ENCODE measurements at regions not wholly inside any gene's neighbourhood (a gene's known extent, or its start where the extent isn't known, plus 50 kb on each side); places are given as distances from the start of the nearest gene placed in this dataset.

DNA sequence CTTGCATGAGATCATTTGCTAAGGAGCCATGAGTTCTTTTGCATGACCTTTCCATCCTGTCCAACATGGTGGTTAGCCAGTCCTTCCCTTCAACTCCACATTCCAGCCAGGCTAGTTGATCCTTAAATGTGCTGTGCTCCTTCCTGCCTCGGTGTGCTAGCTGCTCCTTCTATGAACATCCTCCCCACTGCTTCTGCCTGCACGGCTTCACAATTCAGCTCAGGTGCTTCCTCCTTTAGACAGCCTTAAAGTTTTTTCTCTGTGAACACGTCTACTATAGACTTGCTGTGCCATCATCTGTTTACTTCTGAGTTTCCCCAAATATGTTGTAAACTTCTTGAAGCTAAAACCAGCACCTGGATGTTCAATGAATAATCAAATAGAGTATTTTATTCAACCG is 95.5 kb downstream of the OTUD1 start:
- no peaks in the 10 kb centered on the region for H3K4me1 ChIP-seq (ENCODE audit: control insufficient read depth, insufficient read depth, low read length)
- DNase-seq (ENCODE audit: low read depth, low spot score): no peak
- ChIA-PET CTCF (no interaction called here), POLR2A (no interaction called here)
- H3K27ac ChIP-seq (ENCODE audit: low read length): no peak overlapping the region
- no peak for ATAC-seq
- no peaks in the 10 kb centered on the region for H3K27me3 ChIP-seq (ENCODE audit: control insufficient read depth, insufficient read depth, low read length)
- no TSS peak for BruUV-seq (replicated peaks)
- intact Hi-C loops (cut with micrococcal nuclease; ENCODE audit: unreplicated experiment) (loop anchor here (10.0 kb wide), 1 partner anchor 170 kb away; no protein-coding TSS in a partner anchor), in situ Hi-C loops (cut with HindIII; ENCODE audit: low pct_unique_long_range_greater_than_20kb, low sequenced_read_pairs) (no loop called here)
- no peak for TF ChIP-seq TCF7L2 (IDR thresholded peaks at IDR 0.05; ENCODE audit: low read depth, low read length)
- no peaks in the 10 kb centered on the region for H3K9me3 ChIP-seq (ENCODE audit: control insufficient read depth, insufficient read depth, low read depth, low read length)
- no peak overlapping the region for H3K4me3 ChIP-seq (ENCODE audit: low read depth in 2 of 2, low read length in 2 of 2)
- H3K36me3 ChIP-seq (ENCODE audit: control insufficient read depth, insufficient read depth, low read length): no peaks in the 10 kb centered on the region

DNA sequence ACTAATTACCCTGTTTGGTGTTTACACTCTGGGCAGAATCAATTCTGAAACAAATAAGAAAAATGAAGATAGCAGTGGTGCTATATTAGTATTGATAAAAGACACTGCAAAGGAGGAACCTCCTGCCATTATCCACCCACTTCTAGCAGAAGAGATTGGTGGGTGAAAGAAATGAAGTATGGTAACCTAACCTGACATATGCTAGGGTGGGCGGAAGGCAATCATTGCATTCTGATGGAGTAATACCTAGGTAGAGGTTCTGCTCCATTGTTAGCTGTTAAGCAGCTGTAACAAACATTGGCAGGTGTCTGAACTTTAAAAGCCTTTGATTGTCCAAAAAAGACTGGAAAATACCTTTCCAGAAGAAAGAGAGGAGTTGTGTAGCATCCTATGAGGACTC is 95.9 kb downstream of the OTUD1 start:
- no peak overlapping the region for H3K27ac ChIP-seq (ENCODE audit: low read length)
- ChIA-PET CTCF (no interaction called here), POLR2A (no interaction called here)
- no peak overlapping the region for H3K4me3 ChIP-seq (ENCODE audit: low read depth in 2 of 2, low read length in 2 of 2)
- in situ Hi-C loops (cut with HindIII; ENCODE audit: low pct_unique_long_range_greater_than_20kb, low sequenced_read_pairs): no loop called here
- H3K36me3 ChIP-seq (ENCODE audit: control insufficient read depth, insufficient read depth, low read length): no peaks in the 10 kb centered on the region
- intact Hi-C loops (cut with micrococcal nuclease; ENCODE audit: unreplicated experiment): loop anchor here (10.0 kb wide), 1 partner anchor 170 kb away; no protein-coding TSS in a partner anchor
- H3K9me3 ChIP-seq (ENCODE audit: control insufficient read depth, insufficient read depth, low read depth, low read length): no peaks in the 10 kb centered on the region
- DNase-seq (ENCODE audit: low read depth, low spot score): no peak
- TF ChIP-seq SIN3A (IDR thresholded peaks at IDR 0.05; ENCODE audit: borderline replicate concordance, insufficient read depth, low read depth, low read length): no peak
- TF ChIP-seq, protein P1, sequence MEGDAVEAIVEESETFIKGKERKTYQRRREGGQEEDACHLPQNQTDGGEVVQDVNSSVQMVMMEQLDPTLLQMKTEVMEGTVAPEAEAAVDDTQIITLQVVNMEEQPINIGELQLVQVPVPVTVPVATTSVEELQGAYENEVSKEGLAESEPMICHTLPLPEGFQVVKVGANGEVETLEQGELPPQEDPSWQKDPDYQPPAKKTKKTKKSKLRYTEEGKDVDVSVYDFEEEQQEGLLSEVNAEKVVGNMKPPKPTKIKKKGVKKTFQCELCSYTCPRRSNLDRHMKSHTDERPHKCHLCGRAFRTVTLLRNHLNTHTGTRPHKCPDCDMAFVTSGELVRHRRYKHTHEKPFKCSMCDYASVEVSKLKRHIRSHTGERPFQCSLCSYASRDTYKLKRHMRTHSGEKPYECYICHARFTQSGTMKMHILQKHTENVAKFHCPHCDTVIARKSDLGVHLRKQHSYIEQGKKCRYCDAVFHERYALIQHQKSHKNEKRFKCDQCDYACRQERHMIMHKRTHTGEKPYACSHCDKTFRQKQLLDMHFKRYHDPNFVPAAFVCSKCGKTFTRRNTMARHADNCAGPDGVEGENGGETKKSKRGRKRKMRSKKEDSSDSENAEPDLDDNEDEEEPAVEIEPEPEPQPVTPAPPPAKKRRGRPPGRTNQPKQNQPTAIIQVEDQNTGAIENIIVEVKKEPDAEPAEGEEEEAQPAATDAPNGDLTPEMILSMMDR (IDR thresholded peaks at IDR 0.05): no peak
- no peak for TF ChIP-seq TCF7L2 (IDR thresholded peaks at IDR 0.05; ENCODE audit: low read depth, low read length)
- TF ChIP-seq POLR2AphosphoS5 (IDR thresholded peaks at IDR 0.05; ENCODE audit: low read depth, low read length): no peak
- TF ChIP-seq, protein P2, sequence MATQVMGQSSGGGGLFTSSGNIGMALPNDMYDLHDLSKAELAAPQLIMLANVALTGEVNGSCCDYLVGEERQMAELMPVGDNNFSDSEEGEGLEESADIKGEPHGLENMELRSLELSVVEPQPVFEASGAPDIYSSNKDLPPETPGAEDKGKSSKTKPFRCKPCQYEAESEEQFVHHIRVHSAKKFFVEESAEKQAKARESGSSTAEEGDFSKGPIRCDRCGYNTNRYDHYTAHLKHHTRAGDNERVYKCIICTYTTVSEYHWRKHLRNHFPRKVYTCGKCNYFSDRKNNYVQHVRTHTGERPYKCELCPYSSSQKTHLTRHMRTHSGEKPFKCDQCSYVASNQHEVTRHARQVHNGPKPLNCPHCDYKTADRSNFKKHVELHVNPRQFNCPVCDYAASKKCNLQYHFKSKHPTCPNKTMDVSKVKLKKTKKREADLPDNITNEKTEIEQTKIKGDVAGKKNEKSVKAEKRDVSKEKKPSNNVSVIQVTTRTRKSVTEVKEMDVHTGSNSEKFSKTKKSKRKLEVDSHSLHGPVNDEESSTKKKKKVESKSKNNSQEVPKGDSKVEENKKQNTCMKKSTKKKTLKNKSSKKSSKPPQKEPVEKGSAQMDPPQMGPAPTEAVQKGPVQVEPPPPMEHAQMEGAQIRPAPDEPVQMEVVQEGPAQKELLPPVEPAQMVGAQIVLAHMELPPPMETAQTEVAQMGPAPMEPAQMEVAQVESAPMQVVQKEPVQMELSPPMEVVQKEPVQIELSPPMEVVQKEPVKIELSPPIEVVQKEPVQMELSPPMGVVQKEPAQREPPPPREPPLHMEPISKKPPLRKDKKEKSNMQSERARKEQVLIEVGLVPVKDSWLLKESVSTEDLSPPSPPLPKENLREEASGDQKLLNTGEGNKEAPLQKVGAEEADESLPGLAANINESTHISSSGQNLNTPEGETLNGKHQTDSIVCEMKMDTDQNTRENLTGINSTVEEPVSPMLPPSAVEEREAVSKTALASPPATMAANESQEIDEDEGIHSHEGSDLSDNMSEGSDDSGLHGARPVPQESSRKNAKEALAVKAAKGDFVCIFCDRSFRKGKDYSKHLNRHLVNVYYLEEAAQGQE (IDR thresholded peaks at IDR 0.05; ENCODE audit: insufficient read depth in 1 of 2, low read depth in 2 of 2, low read length in 1 of 2): no peak
- no peak for ATAC-seq
- H3K4me1 ChIP-seq (ENCODE audit: control insufficient read depth, insufficient read depth, low read length): no peaks in the 10 kb centered on the region
- H3K27me3 ChIP-seq (ENCODE audit: control insufficient read depth, insufficient read depth, low read length): no peaks in the 10 kb centered on the region
- no TSS peak for BruUV-seq (replicated peaks)

DNA sequence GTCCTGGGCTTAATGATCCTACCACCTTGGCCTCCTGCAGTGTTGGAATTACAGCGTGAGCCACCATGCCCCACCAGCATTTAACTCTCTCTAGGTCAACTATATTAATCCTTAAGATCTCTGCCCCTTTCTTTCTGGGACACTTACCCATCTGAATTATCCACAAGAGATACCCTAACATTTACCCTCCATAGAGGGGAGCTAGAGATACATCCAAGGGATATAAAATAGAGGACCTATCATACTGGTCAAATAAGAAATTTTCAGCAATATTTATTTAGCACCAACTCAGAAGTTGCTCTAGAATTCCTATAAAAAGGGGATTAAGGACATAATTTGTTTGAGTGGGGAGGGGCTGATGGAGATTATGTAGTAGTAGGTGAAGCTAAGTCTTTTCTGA is 96.5 kb downstream of the OTUD1 start:
- Histone ChIP-seq H3K27ac (ENCODE audit: low read length) (no peak overlapping the region), H3K36me3 (ENCODE audit: control insufficient read depth, insufficient read depth, low read length) (no peaks in the 10 kb centered on the region), H3K27me3 (ENCODE audit: control insufficient read depth, insufficient read depth, low read length) (no peaks in the 10 kb centered on the region), H3K4me1 (ENCODE audit: control insufficient read depth, insufficient read depth, low read length) (no peaks in the 10 kb centered on the region), H3K4me3 (ENCODE audit: low read depth in 2 of 2, low read length in 2 of 2) (no peak overlapping the region), H3K9me3 (ENCODE audit: control insufficient read depth, insufficient read depth, low read depth, low read length) (no peaks in the 10 kb centered on the region)
- ChIA-PET CTCF (no interaction called here), POLR2A (no interaction called here)
- TF ChIP-seq TCF7L2 (IDR thresholded peaks at IDR 0.05; ENCODE audit: low read depth, low read length) (no peak), POLR2AphosphoS5 (IDR thresholded peaks at IDR 0.05; ENCODE audit: low read depth, low read length) (no peak)
- TF ChIP-seq, protein P1 (IDR thresholded peaks at IDR 0.05): no peak
- no TSS peak for BruUV-seq (replicated peaks)
- in situ Hi-C loops (cut with HindIII; ENCODE audit: low pct_unique_long_range_greater_than_20kb, low sequenced_read_pairs) (no loop called here), intact Hi-C loops (cut with micrococcal nuclease; ENCODE audit: unreplicated experiment) (loop anchor here (10.0 kb wide), 1 partner anchor 169 kb away; no protein-coding TSS in a partner anchor)
- ATAC-seq (no peak), DNase-seq (ENCODE audit: low read depth, low spot score) (no peak)
